ENCODE measurements at regions not wholly inside any gene's neighbourhood (a gene's known extent, or its start where the extent isn't known, plus 50 kb on each side); places are given as distances from the start of the nearest gene placed in this dataset.

GRCh38 chr20:22431419-22431818 lies 153.0 kb downstream of the FOXA2 start:
- CTCF ChIA-PET = no interaction called here
- H2AFZ ChIP-seq = no peak overlapping the region
- DNase-seq = no peak
- no peaks in the 10 kb centered on the region for H3K9me2 ChIP-seq (ENCODE audit: insufficient read depth)
- no peak overlapping the region for H3K4me2 ChIP-seq
- H4K20me1 ChIP-seq (ENCODE audit: insufficient read depth) = no peaks in the 10 kb centered on the region
- no TSS peak for BruUV-seq (replicated peaks)
- no peaks in the 10 kb centered on the region for H3K27me3 ChIP-seq (ENCODE audit: insufficient read depth, low read depth)
- intact Hi-C loops (cut with micrococcal nuclease; ENCODE audit: unreplicated experiment) = no loop called here
- H3K9me3 ChIP-seq (ENCODE audit: insufficient read depth, low read depth) = no peaks in the 10 kb centered on the region
- TF ChIP-seq EZH2 (IDR thresholded peaks at IDR 0.05; ENCODE audit: low read depth) (no peak), CTCF (conservative IDR thresholded peaks at IDR 0.05) (no peak)
- H3K4me3 ChIP-seq = no peak overlapping the region
- H3K27ac ChIP-seq = no peak overlapping the region
- no peaks in the 10 kb centered on the region for H3K79me2 ChIP-seq (ENCODE audit: low read depth)
- no peaks in the 10 kb centered on the region for H3F3A ChIP-seq (ENCODE audit: insufficient read depth, low read depth)
- no peaks in the 10 kb centered on the region for H3K4me1 ChIP-seq (replicated peaks; ENCODE audit: insufficient read depth)
- no peaks in the 10 kb centered on the region for H3K36me3 ChIP-seq (ENCODE audit: low read depth)
- POLR2A ChIA-PET (ENCODE audit: unreplicated experiment) = no interaction called here

- CTCF ChIA-PET = no interaction called here
- no peak overlapping the region for H2AFZ ChIP-seq
- intact Hi-C loops (cut with micrococcal nuclease; ENCODE audit: unreplicated experiment) = no loop called here
These were observed 153.6 kb downstream of the FOXA2 start for GRCh38 chr20:22430746-22431168.

GRCh38 chr20:22430154-22430745 lies 154.1 kb downstream of the FOXA2 start:
- peak in 1 of 2 experiments; percentile 24 for DNase-seq
- no peaks in the 10 kb centered on the region for H3K27me3 ChIP-seq (ENCODE audit: insufficient read depth, low read depth)
- H3K4me2 ChIP-seq = no peak overlapping the region
- CTCF ChIA-PET = no interaction called here
- TF ChIP-seq CTCF (conservative IDR thresholded peaks at IDR 0.05) (no peak), EZH2 (IDR thresholded peaks at IDR 0.05; ENCODE audit: low read depth) (no peak)
- intact Hi-C loops (cut with micrococcal nuclease; ENCODE audit: unreplicated experiment) = no loop called here
- POLR2A ChIA-PET (ENCODE audit: unreplicated experiment) = no interaction called here
- H3F3A ChIP-seq (ENCODE audit: insufficient read depth, low read depth) = no peaks in the 10 kb centered on the region
- no peaks in the 10 kb centered on the region for H3K4me1 ChIP-seq (replicated peaks; ENCODE audit: insufficient read depth)
- no peaks in the 10 kb centered on the region for H4K20me1 ChIP-seq (ENCODE audit: insufficient read depth)
- no peaks in the 10 kb centered on the region for H3K9me3 ChIP-seq (ENCODE audit: insufficient read depth, low read depth)
- BruUV-seq (replicated peaks) = no TSS peak
- no peaks in the 10 kb centered on the region for H3K79me2 ChIP-seq (ENCODE audit: low read depth)
- no peak overlapping the region for H3K4me3 ChIP-seq
- no peaks in the 10 kb centered on the region for H3K36me3 ChIP-seq (ENCODE audit: low read depth)
- H3K9me2 ChIP-seq (ENCODE audit: insufficient read depth) = no peaks in the 10 kb centered on the region
- no peak overlapping the region for H3K27ac ChIP-seq
- no peak overlapping the region for H2AFZ ChIP-seq

More at GRCh38 chr20:22430746-22431168, 153.6 kb downstream of the FOXA2 start:
- Histone ChIP-seq H3K27me3 (ENCODE audit: insufficient read depth, low read depth) (no peaks in the 10 kb centered on the region), H3K27ac (no peak overlapping the region), H3F3A (ENCODE audit: insufficient read depth, low read depth) (no peaks in the 10 kb centered on the region), H3K9me2 (ENCODE audit: insufficient read depth) (no peaks in the 10 kb centered on the region), H3K4me2 (no peak overlapping the region), H3K4me1 (replicated peaks; ENCODE audit: insufficient read depth) (no peaks in the 10 kb centered on the region), H3K9me3 (ENCODE audit: insufficient read depth, low read depth) (no peaks in the 10 kb centered on the region), H3K4me3 (no peak overlapping the region), H3K36me3 (ENCODE audit: low read depth) (no peaks in the 10 kb centered on the region), H3K79me2 (ENCODE audit: low read depth) (no peaks in the 10 kb centered on the region), H4K20me1 (ENCODE audit: insufficient read depth) (no peaks in the 10 kb centered on the region)
- POLR2A ChIA-PET (ENCODE audit: unreplicated experiment) = no interaction called here
- BruUV-seq (replicated peaks) = no TSS peak
- DNase-seq = no peak
- no peak for TF ChIP-seq CTCF (conservative IDR thresholded peaks at IDR 0.05)
- TF ChIP-seq EZH2 (IDR thresholded peaks at IDR 0.05; ENCODE audit: low read depth) = no peak
